SK-N-MC (cell line): ENCODE measurements at regions not wholly inside any gene's neighbourhood (a gene's known extent, or its start where the extent isn't known, plus 50 kb on each side); places are given as distances from the start of the nearest gene placed in this dataset.

Experiments used
- EZH2 ChIP-seq: fragments of 200-600 bp; sonication (generic); IDR thresholded peaks from one replicate; pipeline ENCODE4 v1.6.1; 2017; ENCODE audit warnings: antibody characterized with exemption
- POLR2AphosphoS5 ChIP-seq: IDR thresholded peaks from 2 replicates; pipeline ENCODE4 v1.6.1; 2012; ENCODE audit warnings: mild to moderate bottlenecking, low read depth, low read length, borderline replicate concordance

DNA sequence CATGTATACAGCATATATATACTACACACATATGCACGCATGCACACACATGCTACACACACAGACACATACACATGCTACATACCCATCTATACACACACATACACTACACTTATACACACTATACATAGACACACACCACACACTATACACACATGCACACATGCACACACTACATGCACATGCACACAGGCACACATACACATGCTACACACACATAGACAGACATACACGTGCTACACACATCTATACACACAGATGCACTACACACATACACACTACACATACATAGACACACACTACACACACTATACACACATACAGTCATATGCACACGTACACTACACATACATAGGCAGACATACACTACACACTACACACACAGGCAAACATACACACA, 51.2 kb upstream of the PRR20G start:
- TF ChIP-seq EZH2 (no peak), POLR2AphosphoS5 (no peak)
